Kasumi-1 (cell line): ENCODE measurements at regions not wholly inside any gene's neighbourhood (a gene's known extent, or its start where the extent isn't known, plus 50 kb on each side); places are given as distances from the start of the nearest gene placed in this dataset.

ENCODE experiments used
- DNase-seq, 2 experiments: peaks; one replicate each; lab custom pipeline; 2025; lab: John Stamatoyannopoulos, UW

GRCh38 chr4:121519236-121519838, 138.5 kb upstream of the QRFPR start:
- no peak for DNase-seq

GRCh38 chr4:121517241-121517640, 136.4 kb upstream of the QRFPR start:
- DNase-seq: no peak

DNA sequence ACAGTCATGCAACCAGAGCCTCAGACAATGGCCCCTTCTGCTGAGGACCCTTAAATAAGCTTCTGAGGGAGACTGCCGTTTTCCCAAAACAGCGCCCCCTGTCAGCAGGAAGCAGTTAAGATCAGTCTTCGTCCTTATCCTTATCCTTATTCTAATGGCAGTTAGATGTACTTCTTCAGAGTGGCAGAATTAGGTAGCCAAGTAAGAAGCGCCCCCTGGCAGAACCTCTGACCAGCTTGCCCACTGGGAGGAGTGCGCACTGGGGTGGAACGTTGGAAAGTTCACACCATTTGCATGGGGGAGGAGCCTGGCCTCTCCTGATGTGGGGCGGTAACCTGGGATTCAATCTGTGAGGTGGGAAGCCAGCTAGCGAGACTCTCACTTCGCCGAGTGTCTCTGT, 133.6 kb upstream of the QRFPR start:
- no peak for DNase-seq

- DNase-seq: no peak
Observed at GRCh38 chr4:121510341-121510874, 129.6 kb upstream of the QRFPR start.

DNA sequence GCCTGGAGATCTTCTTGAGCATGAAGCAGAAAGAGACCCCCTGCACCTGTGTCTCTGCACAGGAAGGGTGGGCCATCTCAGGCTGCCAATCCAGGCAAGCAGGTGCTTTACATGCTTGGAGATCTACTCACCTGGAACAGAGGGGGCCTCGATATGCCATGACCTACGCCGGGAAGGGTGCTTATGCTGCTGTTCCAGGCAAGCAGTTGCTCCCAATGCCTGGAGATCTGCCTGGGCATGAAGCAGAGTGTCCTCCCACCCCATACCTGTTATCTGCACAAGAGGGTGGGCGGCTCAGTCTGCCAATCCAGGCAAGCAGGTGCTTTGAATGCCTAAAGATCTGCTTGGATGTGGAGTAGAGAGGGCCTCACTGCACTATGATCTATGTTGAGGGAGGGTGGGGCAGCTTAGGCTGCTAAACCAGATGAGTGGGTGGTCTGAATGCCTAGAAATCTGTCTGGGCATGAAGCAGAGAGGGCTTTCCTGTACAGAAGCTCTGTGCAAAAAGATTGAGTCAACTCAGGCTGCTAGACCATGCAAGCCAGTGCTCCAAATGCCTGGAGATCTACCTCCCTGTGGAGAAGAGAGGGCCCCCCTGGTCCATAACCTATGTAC, 104.5 kb upstream of the QRFPR start:
- no peak for DNase-seq

- peak; percentile 35 to 52 for DNase-seq
Observed at GRCh38 chr4:121484633-121485032, 103.8 kb upstream of the QRFPR start.

DNA sequence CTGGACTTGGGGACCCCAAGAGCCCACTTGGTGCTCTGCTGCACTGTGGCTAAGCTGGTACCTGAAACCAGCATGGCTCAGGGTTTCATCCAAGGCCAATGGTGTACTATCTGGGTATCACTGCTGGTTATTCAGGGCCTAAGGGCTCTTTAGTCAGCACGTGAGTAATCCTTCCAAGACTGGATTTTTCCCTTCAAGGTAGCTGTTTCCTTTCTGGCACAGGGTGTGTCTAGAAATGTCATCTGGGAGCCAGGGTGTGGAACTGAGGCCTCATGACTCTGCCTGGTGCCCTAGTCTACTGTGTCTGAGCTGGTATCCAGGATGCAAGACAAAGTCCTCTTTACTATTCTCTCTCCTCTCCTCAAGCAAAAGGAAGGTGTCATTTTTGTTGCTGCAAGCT, 99.0 kb upstream of the QRFPR start:
- DNase-seq: no peak

GRCh38 chr4:121477480-121477879, 96.7 kb upstream of the QRFPR start:
- no peak for DNase-seq

- no peak for DNase-seq
Observed at GRCh38 chr4:121477079-121477478, 96.3 kb upstream of the QRFPR start.

DNA sequence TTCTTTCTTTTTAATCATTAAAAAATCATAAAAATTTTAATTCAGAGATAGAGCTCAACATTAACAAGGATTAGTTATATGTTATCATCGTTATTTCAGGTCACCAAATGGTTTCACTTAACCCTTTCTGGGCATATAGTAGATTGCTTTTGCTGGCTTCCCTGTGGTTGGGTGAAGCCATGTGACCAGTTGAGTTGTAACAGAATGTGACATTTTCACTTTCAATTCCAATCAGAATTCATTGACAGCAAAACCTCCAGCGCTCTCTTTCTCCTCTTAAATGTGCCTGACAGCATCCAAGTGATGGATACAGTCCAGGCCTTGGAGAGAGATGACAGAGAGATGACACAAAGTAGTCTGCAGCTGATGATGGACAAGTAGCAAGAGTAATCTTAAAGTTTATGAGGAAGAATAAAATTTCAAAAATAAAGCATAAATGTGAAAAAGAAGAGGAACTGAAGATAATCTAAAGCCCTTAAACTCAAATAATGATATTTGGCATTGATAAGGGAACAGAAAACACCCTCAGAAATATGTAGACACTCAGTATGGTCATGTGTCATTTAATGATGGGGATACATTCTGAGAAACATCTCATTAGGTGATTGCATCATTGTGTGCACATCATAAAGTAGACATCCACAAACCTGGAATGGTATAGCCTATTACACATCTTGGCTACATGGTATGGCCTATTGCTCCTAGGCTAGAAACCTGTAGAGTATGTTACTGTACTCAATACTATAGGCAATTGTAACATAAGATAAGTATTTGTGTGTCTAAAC, 92.3 kb upstream of the QRFPR start:
- DNase-seq: no peak

GRCh38 chr4:121464854-121465253, 84.0 kb upstream of the QRFPR start:
- DNase-seq: peak in 1 of 2 experiments; percentile 2

DNA sequence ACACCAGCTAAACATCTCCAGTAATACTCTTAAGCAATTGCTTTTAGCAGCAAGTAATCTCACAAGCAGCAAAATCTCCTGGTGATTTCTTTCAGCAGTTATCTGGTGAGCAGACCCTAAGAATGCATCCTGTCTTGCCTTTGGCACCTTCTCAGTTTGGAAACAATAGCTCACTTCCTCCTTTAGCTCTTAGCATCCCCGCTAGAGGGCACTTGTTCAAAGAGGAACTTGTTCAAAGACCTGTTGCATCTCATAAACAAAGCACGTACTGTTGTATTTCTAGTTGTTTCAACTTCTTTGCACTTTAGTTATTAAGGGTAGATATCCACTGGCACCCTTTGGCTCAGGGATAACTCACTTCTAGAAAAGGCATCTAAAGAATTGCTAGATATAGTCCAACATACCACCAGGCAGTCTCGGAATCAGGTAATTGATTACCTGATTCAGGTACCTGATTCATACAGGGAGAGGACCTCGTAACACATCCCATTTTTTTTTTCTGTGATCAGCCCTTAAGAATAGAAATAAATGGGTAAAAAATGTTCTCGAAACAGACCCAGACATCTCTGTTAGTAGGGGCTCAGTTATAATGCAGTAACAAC, 81.9 kb upstream of the QRFPR start:
- DNase-seq: peak; percentile 77 to 86

DNA sequence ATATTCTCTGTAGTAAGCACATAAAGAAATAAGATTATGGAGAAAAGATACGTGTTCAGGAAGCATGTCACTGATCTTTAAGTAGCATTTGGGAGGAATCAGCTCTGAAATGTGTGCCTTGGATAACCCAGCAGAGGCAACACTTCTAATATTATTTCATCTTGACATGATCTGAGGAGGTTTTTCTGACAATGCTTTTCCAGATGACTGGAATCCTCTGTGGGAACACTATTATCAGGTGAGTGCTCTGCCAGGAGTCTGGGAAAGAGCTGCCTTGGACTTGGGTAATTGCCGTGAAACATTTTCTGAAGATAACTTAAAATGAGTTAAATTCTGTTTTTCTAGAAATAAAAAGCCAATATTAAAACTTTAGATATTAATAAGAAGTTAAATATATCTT, 78.2 kb upstream of the QRFPR start:
- no peak for DNase-seq

DNA sequence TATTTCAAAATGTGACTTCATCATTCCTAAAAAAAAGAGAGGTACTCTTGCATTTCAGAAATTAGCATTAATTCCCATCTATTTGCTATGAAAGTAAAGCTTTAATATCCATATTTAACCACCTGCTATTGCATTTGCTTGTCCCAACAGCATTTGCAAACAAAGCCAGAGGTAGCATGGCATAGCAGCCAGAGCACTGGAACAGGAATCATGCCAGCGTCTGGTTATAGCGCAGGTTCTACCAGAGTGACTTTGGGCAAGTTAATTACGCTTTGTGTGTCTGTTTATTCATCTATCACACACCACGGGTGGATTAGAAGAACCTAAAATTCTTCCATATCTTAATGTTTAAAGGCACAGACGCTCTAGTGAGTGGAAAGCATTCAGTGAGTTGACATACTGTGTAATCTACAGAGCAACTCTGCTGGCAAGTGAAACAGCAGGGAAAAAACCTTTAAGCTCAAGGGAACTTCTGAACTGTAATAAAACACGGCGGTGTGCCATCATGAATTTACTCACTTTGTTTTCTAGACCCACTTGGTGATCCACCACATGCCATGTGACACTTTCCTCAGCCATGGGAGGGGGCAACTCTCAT, 76.6 kb upstream of the QRFPR start:
- DNase-seq: no peak

- DNase-seq: no peak
Observed at GRCh38 chr4:121455285-121455684, 74.5 kb upstream of the QRFPR start.

DNA sequence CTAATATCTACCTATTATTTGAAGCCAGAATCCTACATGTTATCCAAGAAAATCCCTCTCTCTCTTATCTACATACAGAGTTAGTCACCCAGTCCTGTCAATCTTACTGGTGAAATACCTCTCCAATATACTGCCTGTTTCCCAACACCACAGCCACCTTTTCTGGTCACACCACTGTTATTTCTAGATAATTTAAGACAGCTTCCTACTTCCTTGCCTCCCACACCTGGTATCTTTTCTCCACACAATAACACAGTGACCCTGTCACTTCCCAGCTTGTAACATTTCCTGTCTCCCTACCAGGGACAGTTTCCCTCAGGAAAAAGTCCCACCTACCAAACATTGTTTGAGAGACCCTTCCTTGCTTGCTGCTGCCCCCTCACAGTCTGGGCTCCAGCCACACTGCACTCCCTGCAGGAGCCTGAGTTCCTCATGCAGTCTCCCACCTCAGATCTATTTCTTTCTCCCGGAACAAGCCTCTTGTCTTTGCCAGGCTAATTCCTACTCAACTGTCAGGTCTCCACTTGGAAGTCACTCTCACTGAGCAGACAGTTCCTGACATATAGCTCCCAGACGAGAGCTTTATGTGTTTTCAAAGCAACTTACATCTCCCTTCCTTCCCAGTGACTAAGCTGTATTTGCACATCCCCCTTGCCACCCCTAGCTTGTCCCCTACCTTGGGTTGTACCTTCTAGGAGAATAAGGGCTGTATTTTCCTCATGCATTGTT, 73.6 kb upstream of the QRFPR start:
- no peak for DNase-seq

DNA sequence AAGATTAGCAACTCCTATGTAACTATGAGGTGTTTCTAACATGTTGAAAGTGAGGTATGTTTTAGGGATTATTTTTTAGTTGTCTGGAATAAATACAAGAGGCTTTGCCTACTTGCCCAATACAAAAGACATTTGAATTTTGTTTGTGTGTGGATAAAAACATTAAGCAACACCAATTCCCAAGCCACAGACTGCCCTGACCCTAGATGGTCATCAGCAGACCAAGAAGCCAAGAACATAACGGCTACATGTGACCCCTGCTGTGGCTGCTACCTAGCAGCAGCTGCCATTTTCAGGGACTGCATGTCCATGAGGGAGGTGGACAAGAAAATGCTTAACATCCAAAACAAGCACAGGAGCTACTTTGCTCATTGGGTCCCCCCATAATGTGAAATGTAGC, 70.5 kb upstream of the QRFPR start:
- DNase-seq: no peak

DNA sequence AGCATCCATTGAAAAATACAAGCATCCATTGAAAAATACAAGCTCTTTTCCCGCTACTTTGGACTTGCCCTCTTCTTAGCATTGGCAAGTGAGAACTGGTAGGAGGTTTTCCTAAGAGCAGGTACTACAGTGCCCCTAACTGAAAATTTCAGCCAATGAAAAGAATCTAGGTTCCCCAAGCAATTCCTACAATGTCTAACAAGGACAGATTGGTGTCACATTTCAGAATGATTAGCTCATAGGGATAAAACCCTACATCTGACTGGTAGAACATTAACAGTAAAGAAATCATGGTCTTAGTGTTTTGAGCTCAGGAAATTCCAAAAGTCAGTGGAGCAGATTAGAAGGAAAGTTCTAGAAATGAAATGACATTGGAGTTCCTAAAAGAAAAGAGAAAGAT, 68.6 kb upstream of the QRFPR start:
- no peak for DNase-seq

DNA sequence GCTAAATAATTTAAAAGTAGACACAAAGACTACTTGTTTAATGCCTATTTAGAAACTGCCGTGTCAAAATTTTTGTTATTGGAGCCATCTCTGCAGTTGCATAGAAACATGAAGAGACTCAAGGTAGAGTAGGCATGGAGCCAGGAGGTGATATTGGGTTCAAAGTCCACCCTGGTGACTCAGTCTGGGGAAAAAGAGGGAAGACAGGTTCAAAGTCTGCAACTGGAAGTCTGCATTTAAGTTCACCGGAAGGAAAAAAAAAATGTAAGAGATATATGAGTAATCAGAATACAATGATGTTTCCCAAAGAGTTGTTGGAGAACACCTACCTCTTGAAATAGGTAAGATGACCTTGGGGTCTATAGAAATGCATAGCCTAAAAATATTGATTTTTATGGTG, 67.4 kb upstream of the QRFPR start:
- no peak for DNase-seq

- no peak for DNase-seq
Observed at GRCh38 chr4:121439669-121440068, 58.9 kb upstream of the QRFPR start.
